ENCODE measurements at regions not wholly inside any gene's neighbourhood (a gene's known extent, or its start where the extent isn't known, plus 50 kb on each side); places are given as distances from the start of the nearest gene placed in this dataset.

DNA sequence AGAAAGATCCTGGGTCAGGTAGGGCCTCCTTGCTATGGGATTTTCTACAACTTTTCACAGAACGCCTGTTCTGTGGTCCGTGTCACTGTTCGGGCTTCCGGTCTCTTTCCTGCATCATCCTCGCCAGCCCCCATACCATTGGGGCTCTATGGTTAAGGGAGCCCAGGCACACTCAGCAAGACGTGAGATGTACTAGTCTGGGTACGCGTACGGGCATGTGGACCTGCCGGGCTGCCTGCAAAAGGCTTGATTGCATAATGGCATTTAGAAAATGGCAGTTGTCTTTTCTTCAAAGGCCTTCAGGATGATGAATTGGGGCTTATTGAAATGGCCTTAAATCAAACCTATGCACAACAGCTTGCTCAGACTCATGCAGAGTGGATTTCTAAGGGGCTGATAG, 86.7 kb downstream of the CNGA2 start:
- CTCF ChIA-PET: interaction anchor here (0.6 kb wide), 1 partner anchor 57 kb away, joined by 3 read pairs; no protein-coding TSS in a partner anchor
- no peak for ATAC-seq

DNA sequence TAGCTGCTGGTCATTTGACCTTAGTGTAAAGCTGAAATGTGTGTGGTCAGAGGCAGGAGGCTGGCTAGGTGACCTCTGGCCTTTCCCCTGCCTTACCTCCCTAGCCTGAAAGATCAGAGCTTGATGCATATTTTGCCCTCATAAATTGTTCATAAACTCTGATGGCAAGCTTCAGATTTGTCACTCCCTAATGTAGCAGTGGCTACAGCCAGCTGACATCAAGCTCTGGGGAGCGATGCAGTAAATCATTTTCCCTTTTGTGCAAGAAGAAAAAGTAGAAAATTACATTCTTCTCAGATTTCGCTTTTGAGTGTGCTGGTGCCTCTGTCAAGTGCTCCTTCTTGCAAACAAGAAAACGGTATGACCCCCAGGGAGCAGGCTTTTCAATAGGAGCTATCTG, 87.7 kb upstream of the MAGEA4 start:
- TF ChIP-seq TCF7L2 (IDR thresholded peaks at IDR 0.05; ENCODE audit: low read depth, low read length) (no peak), CTCF (IDR thresholded peaks at IDR 0.05) (no peak), SIN3A (IDR thresholded peaks at IDR 0.05; ENCODE audit: borderline replicate concordance, insufficient read depth, low read depth, low read length) (no peak), POLR2AphosphoS5 (IDR thresholded peaks at IDR 0.05; ENCODE audit: low read depth, low read length) (no peak)
- TF ChIP-seq, protein P1, sequence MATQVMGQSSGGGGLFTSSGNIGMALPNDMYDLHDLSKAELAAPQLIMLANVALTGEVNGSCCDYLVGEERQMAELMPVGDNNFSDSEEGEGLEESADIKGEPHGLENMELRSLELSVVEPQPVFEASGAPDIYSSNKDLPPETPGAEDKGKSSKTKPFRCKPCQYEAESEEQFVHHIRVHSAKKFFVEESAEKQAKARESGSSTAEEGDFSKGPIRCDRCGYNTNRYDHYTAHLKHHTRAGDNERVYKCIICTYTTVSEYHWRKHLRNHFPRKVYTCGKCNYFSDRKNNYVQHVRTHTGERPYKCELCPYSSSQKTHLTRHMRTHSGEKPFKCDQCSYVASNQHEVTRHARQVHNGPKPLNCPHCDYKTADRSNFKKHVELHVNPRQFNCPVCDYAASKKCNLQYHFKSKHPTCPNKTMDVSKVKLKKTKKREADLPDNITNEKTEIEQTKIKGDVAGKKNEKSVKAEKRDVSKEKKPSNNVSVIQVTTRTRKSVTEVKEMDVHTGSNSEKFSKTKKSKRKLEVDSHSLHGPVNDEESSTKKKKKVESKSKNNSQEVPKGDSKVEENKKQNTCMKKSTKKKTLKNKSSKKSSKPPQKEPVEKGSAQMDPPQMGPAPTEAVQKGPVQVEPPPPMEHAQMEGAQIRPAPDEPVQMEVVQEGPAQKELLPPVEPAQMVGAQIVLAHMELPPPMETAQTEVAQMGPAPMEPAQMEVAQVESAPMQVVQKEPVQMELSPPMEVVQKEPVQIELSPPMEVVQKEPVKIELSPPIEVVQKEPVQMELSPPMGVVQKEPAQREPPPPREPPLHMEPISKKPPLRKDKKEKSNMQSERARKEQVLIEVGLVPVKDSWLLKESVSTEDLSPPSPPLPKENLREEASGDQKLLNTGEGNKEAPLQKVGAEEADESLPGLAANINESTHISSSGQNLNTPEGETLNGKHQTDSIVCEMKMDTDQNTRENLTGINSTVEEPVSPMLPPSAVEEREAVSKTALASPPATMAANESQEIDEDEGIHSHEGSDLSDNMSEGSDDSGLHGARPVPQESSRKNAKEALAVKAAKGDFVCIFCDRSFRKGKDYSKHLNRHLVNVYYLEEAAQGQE (IDR thresholded peaks at IDR 0.05; ENCODE audit: insufficient read depth in 1 of 2, low read depth in 2 of 2, low read length in 1 of 2): no peak
- CTCF ChIA-PET: no interaction called here
- no peak for DNase-seq (ENCODE audit: low read depth, low spot score)
- POLR2A ChIA-PET: no interaction called here
- Histone ChIP-seq H3K4me1 (ENCODE audit: control insufficient read depth, insufficient read depth, low read length) (no peaks in the 10 kb centered on the region), H3K9me3 (ENCODE audit: control insufficient read depth, insufficient read depth, low read depth, low read length) (no peaks in the 10 kb centered on the region), H3K4me3 (ENCODE audit: low read depth in 2 of 2, low read length in 2 of 2) (no peak overlapping the region), H3K36me3 (ENCODE audit: control insufficient read depth, insufficient read depth, low read length) (no peaks in the 10 kb centered on the region), H3K27me3 (ENCODE audit: control insufficient read depth, insufficient read depth, low read length) (no peaks in the 10 kb centered on the region), H3K27ac (ENCODE audit: low read length) (no peak overlapping the region)
- in situ Hi-C loops (cut with HindIII; ENCODE audit: low pct_unique_long_range_greater_than_20kb, low sequenced_read_pairs): no loop called here
- BruUV-seq (replicated peaks): no TSS peak
- ATAC-seq: no peak
- intact Hi-C loops (cut with micrococcal nuclease; ENCODE audit: unreplicated experiment): no loop called here

More for the DNA sequence above, 86.7 kb downstream of the CNGA2 start:
- DNase-seq (ENCODE audit: low read depth, low spot score): no peak
- intact Hi-C loops (cut with micrococcal nuclease; ENCODE audit: unreplicated experiment) (no loop called here), in situ Hi-C loops (cut with HindIII; ENCODE audit: low pct_unique_long_range_greater_than_20kb, low sequenced_read_pairs) (no loop called here)
- Histone ChIP-seq H3K9me3 (ENCODE audit: control insufficient read depth, insufficient read depth, low read depth, low read length) (no peaks in the 10 kb centered on the region), H3K36me3 (ENCODE audit: control insufficient read depth, insufficient read depth, low read length) (no peaks in the 10 kb centered on the region), H3K27me3 (ENCODE audit: control insufficient read depth, insufficient read depth, low read length) (no peaks in the 10 kb centered on the region), H3K27ac (ENCODE audit: low read length) (no peak overlapping the region), H3K4me3 (ENCODE audit: low read depth in 2 of 2, low read length in 2 of 2) (no peak overlapping the region), H3K4me1 (ENCODE audit: control insufficient read depth, insufficient read depth, low read length) (no peaks in the 10 kb centered on the region)
- TF ChIP-seq SIN3A (IDR thresholded peaks at IDR 0.05; ENCODE audit: borderline replicate concordance, insufficient read depth, low read depth, low read length) (no peak), POLR2AphosphoS5 (IDR thresholded peaks at IDR 0.05; ENCODE audit: low read depth, low read length) (no peak)
- TF ChIP-seq, protein P1 (IDR thresholded peaks at IDR 0.05; ENCODE audit: insufficient read depth in 1 of 2, low read depth in 2 of 2, low read length in 1 of 2): no peak
- POLR2A ChIA-PET: no interaction called here
- BruUV-seq (replicated peaks): no TSS peak
